Tibial artery (tissue), 4 donors: ENCODE measurements at regions not wholly inside any gene's neighbourhood (a gene's known extent, or its start where the extent isn't known, plus 50 kb on each side); places are given as distances from the start of the nearest gene placed in this dataset.
A peak's percentile ranks its signal among the peaks of the same experiment; 100 is the strongest.

Source experiments
- DNase-seq, 2 donors: peaks; one replicate each; pipeline ENCODE4 v3.0.0-alpha.2; 2019
- H3K27ac ChIP-seq, 2 donors: fragments of 200-600 bp; sonication (generic) in 1 of 2; 1 replicate in 1 of 2; 2 replicates in 1 of 2; pipeline ENCODE4 v1.5.1; 2018 to 2019; ENCODE audit warnings: mild to moderate bottlenecking in 1 of 2
- H3K27me3 ChIP-seq, 2 donors: fragments of 200-600 bp; sonication (generic) in 1 of 2; one replicate each; pipeline versions ENCODE4 v1.5.1 to v1.6.0; 2016 to 2019
- H3K36me3 ChIP-seq, 3 donors: fragments of 200-600 bp; sonication (generic) in 2 of 3; one replicate each; pipeline ENCODE4 v1.5.1; 2016 to 2019; ENCODE audit warnings: mild to moderate bottlenecking in 2 of 3
- H3K4me1 ChIP-seq, 4 donors: fragments of 200-600 bp; sonication (generic) in 2 of 4; 1 replicate in 3 of 4; 2 replicates in 1 of 4; pipeline ENCODE4 v1.5.1; 2016 to 2019
- H3K4me3 ChIP-seq, 2 donors: fragments of 200-600 bp; sonication (generic) in 1 of 2; 1 replicate in 1 of 2; 2 replicates in 1 of 2; pipeline ENCODE4 v1.5.1; 2018 to 2019; ENCODE audit warnings: mild to moderate bottlenecking in 2 of 2
- H3K9me3 ChIP-seq, 3 donors: fragments of 200-600 bp; sonication (generic) in 1 of 3; one replicate each; pipeline ENCODE4 v1.5.1; 2016 to 2019
- intact Hi-C: fragments of 100-400 bp; cut with DNase I; formaldehyde crosslinking; loops from one replicate; pipeline ENCODE4 v1.15.0; 2023; ENCODE audit warnings: low total_unique reads
- TF ChIP-seq, protein P1 (sequence below), 2 experiments: fragments of 200-600 bp in 1 of 2; fragments of 450-650 bp in 1 of 2; IDR thresholded peaks; one replicate each; pipeline ENCODE4 v1.5.1; 2017 to 2019; ENCODE audit warnings: antibody characterized with exemption in 2 of 2, mild to moderate bottlenecking in 1 of 2, moderate library complexity in 1 of 2

DNA sequence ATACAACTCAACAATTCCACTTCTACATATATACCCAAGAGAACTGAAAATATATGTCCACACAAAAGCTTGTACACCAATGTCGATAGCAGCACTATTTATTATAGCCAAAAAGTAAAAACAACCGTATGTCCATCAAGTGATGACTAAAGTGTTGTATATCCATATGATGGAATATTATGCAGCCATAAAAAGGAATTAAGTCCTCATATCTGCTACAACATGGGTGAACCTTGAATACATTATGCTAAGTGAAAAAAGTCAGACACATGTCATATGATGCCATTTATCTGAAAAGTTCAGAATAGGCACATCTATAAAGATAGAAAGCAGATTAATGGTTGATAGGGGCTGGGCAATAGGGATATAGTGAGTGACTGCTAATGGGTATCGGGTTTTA lies 204.5 kb downstream of the KCNRG start:
- H3K27me3 ChIP-seq: no peaks in the 10 kb centered on the region
- no peak overlapping the region for H3K4me3 ChIP-seq
- TF ChIP-seq, protein P1, sequence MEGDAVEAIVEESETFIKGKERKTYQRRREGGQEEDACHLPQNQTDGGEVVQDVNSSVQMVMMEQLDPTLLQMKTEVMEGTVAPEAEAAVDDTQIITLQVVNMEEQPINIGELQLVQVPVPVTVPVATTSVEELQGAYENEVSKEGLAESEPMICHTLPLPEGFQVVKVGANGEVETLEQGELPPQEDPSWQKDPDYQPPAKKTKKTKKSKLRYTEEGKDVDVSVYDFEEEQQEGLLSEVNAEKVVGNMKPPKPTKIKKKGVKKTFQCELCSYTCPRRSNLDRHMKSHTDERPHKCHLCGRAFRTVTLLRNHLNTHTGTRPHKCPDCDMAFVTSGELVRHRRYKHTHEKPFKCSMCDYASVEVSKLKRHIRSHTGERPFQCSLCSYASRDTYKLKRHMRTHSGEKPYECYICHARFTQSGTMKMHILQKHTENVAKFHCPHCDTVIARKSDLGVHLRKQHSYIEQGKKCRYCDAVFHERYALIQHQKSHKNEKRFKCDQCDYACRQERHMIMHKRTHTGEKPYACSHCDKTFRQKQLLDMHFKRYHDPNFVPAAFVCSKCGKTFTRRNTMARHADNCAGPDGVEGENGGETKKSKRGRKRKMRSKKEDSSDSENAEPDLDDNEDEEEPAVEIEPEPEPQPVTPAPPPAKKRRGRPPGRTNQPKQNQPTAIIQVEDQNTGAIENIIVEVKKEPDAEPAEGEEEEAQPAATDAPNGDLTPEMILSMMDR (IDR thresholded peaks at IDR 0.05): no peak
- H3K27ac ChIP-seq: no peak overlapping the region
- DNase-seq: no peak
- H3K4me1 ChIP-seq: peaks cover 0 to 9% (median 5%) of the 10 kb centered on the region in 4 donors
- intact Hi-C loops: no loop called here
- peaks cover 0 to 6% (median 0%) of the 10 kb centered on the region in 3 donors for H3K9me3 ChIP-seq
- no peaks in the 10 kb centered on the region for H3K36me3 ChIP-seq

DNA sequence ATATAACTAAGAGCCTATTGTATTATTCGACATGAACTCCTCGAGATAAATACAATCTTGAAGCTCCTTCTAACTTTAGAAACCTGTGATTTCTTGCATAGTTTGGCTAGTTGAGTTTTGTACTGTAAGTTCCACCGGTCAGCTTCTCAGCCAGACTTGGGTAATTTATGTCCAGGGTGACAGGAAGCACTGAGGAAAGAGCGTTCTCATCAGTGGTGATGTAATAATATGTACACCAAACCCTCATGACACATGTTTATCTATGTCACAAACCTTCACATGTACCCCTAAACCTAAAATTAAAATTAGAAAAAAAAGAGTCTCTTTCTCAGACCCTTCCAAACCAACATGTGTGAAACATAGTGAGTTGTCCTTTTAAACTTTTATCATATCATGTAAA lies 205.7 kb downstream of the KCNRG start:
- intact Hi-C loops: no loop called here
- no peaks in the 10 kb centered on the region for H3K27me3 ChIP-seq
- H3K27ac ChIP-seq: no peak overlapping the region
- peaks cover 0 to 6% (median 0%) of the 10 kb centered on the region in 3 donors for H3K9me3 ChIP-seq
- no peak overlapping the region for H3K4me3 ChIP-seq
- TF ChIP-seq, protein P1 (IDR thresholded peaks at IDR 0.05): no peak
- H3K36me3 ChIP-seq: no peaks in the 10 kb centered on the region
- DNase-seq: no peak
- H3K4me1 ChIP-seq: peaks cover 0 to 9% (median 5%) of the 10 kb centered on the region in 4 donors

DNA sequence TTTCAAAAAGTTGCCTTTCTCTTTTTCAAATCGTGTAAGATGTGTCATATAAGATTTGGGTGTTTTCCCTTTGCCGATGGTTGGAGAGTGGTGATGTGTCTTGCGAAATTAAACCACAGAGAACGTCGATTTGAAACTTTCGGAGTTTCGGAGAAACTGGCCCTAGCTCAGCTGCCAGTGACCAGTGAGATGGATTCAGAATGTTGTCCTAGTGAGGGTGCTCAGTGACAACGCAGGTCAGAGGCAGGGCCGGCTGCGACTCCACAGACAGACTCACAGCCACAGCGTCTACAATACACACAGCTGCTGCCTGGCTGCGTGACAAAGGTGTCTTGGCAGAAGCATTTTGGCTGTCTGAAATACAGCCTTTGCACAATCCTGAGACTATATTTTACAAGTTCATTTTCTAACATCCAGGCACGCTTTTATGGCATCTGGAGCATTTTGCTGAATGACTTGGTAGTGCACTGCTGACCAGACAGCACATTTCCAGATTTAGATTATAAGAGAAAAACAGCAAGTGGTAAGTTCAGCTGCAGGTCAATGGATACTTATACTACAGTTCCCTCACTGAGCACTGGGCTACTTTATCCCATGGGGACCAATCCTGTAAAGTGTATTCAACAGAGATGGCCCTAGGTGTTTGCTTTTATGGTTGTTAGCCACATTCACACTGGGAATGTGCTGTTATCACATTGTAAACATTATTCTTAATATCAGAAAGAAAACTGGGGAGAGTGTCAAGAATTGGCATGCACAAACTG lies 207.5 kb downstream of the KCNRG start:
- peak overlapping the region; percentile 0 to 5 for H3K4me3 ChIP-seq

DNA sequence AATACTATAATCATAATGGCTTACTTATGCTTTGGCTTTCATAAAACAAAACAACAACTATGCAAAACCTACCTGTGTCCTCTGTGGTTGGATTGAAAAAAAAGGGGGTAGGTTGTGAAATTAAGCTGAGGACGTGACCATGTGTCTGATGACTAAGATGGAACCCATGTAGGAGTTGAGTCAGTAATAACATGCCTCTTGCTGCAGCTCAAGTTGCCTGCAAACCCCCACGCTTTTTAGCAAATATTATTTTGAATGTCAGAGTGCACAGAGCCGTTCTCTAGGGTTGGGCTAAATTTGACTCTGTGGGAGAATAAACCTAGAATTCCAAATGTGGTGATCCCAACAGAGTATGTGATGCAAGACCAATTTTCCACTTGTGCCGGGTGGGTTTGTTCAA lies 209.3 kb downstream of the KCNRG start:
- Histone ChIP-seq H3K36me3 (no peaks in the 10 kb centered on the region), H3K27ac (no peak overlapping the region), H3K27me3 (no peaks in the 10 kb centered on the region), H3K4me3 (no peak overlapping the region), H3K9me3 (no peaks in the 10 kb centered on the region), H3K4me1 (peaks cover 0 to 9% (median 5%) of the 10 kb centered on the region in 4 donors)
- TF ChIP-seq, protein P1 (IDR thresholded peaks at IDR 0.05): no peak
- intact Hi-C loops: no loop called here
- no peak for DNase-seq

More for the DNA sequence above, 207.5 kb downstream of the KCNRG start:
- peaks cover 0 to 9% (median 5%) of the 10 kb centered on the region in 4 donors for H3K4me1 ChIP-seq
- H3K27me3 ChIP-seq: no peaks in the 10 kb centered on the region
- intact Hi-C loops: no loop called here
- peak; percentile 74 to 75 for DNase-seq
- no peaks in the 10 kb centered on the region for H3K36me3 ChIP-seq
- TF ChIP-seq, protein P1 (IDR thresholded peaks at IDR 0.05): no peak
- no peak overlapping the region for H3K27ac ChIP-seq
- peaks cover 0 to 3% (median 0%) of the 10 kb centered on the region in 3 donors for H3K9me3 ChIP-seq

DNA sequence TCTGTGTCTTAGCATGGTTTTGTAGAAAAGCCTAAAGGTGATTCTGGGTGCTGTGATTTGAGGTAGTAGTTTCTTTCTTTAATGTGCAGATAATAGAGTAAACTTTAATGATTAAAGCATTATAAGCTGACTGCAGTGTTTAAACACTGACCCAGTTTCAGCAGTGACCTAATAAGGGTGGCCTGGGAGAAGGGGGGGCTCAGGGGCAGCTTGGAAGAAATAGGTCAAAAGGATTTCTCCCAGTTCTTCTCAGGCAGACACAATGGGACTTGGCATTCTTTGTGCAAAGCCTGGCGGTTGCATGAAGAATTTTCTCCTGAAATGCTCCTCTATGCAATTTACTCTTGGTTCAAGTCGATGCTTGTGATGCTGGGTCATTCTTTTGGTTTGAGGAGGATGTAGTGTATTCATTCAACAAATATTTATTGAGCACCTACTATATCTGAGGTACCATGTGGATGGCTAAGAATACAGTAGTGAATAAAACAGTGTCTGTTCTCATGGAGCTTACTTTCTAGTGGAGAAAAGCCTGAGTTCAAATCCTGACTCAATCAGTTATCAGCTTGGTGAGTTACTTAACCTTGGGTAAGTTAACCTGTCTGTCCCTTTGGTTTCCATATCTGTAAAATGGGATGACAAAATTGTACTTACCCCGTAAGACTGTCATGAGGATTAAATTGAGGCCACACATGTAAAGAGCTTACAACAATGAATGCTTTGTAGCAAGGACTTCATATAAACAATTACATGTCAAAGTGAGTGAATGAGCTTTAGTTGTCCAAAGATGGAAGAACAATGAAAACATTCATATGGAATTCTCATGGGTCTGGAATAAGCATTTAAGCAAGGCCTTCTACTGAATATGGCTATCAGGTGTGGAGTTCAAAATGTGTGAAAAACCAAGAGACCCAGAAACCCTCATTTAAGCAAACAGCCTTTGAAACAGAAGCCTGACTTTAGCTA lies 210.2 kb downstream of the KCNRG start:
- DNase-seq: no peak
- TF ChIP-seq, protein P1 (IDR thresholded peaks at IDR 0.05): no peak

More for the DNA sequence above, 210.2 kb downstream of the KCNRG start:
- Histone ChIP-seq H3K27ac (no peak overlapping the region), H3K4me3 (no peak overlapping the region), H3K4me1 (peaks cover 0 to 9% (median 5%) of the 10 kb centered on the region in 4 donors), H3K9me3 (no peaks in the 10 kb centered on the region), H3K36me3 (no peaks in the 10 kb centered on the region), H3K27me3 (no peaks in the 10 kb centered on the region)
- intact Hi-C loops: no loop called here
